ENCODE measurements at regions not wholly inside any gene's neighbourhood (a gene's known extent, or its start where the extent isn't known, plus 50 kb on each side); places are given as distances from the start of the nearest gene placed in this dataset.

- no peaks in the 10 kb centered on the region for H3K27me3 ChIP-seq (ENCODE audit: insufficient read depth, low read depth)
- no peak for TF ChIP-seq CTCF (conservative IDR thresholded peaks at IDR 0.05; ENCODE audit: low read depth, low read length)
- no peaks in the 10 kb centered on the region for H3K79me2 ChIP-seq (ENCODE audit: insufficient read depth, low read depth)
- no peaks in the 10 kb centered on the region for H3K4me1 ChIP-seq (ENCODE audit: low read depth, poor library complexity, severe bottlenecking)
- no peak overlapping the region for H3K9ac ChIP-seq
- H3K27ac ChIP-seq, result no peak overlapping the region
- H2AFZ ChIP-seq (ENCODE audit: low read depth), result no peak overlapping the region
- no peak overlapping the region for H3K4me2 ChIP-seq
- H3K4me3 ChIP-seq (IDR thresholded peaks at IDR 0.05; ENCODE audit: insufficient read depth, low read depth, low read length), result no peak overlapping the region
- H4K20me1 ChIP-seq (ENCODE audit: insufficient read depth), result no peaks in the 10 kb centered on the region
- H3K36me3 ChIP-seq (ENCODE audit: insufficient read depth), result no peaks in the 10 kb centered on the region
Measured at GRCh38 chr4:100716416-100716815, 198.6 kb upstream of the EMCN start.

- no peak overlapping the region for H3K4me2 ChIP-seq
- TF ChIP-seq CTCF (conservative IDR thresholded peaks at IDR 0.05; ENCODE audit: low read depth, low read length), result no peak
- no peaks in the 10 kb centered on the region for H3K4me1 ChIP-seq (ENCODE audit: low read depth, poor library complexity, severe bottlenecking)
- no peak overlapping the region for H3K4me3 ChIP-seq (IDR thresholded peaks at IDR 0.05; ENCODE audit: insufficient read depth, low read depth, low read length)
- H2AFZ ChIP-seq (ENCODE audit: low read depth), result no peak overlapping the region
- H3K36me3 ChIP-seq (ENCODE audit: insufficient read depth), result no peaks in the 10 kb centered on the region
- H3K27me3 ChIP-seq (ENCODE audit: insufficient read depth, low read depth), result no peaks in the 10 kb centered on the region
- no peaks in the 10 kb centered on the region for H4K20me1 ChIP-seq (ENCODE audit: insufficient read depth)
- H3K79me2 ChIP-seq (ENCODE audit: insufficient read depth, low read depth), result no peaks in the 10 kb centered on the region
- H3K9ac ChIP-seq, result no peak overlapping the region
- H3K27ac ChIP-seq, result no peak overlapping the region
Measured at GRCh38 chr4:100708776-100709175, 191.0 kb upstream of the EMCN start.

- H3K79me2 ChIP-seq (ENCODE audit: insufficient read depth, low read depth), result no peaks in the 10 kb centered on the region
- no peak overlapping the region for H2AFZ ChIP-seq (ENCODE audit: low read depth)
- H3K27ac ChIP-seq, result no peak overlapping the region
- H3K9ac ChIP-seq, result no peak overlapping the region
- TF ChIP-seq CTCF (conservative IDR thresholded peaks at IDR 0.05; ENCODE audit: low read depth, low read length), result no peak
- H3K27me3 ChIP-seq (ENCODE audit: insufficient read depth, low read depth), result no peaks in the 10 kb centered on the region
- no peaks in the 10 kb centered on the region for H4K20me1 ChIP-seq (ENCODE audit: insufficient read depth)
- no peaks in the 10 kb centered on the region for H3K4me1 ChIP-seq (ENCODE audit: low read depth, poor library complexity, severe bottlenecking)
- no peak overlapping the region for H3K4me3 ChIP-seq (IDR thresholded peaks at IDR 0.05; ENCODE audit: insufficient read depth, low read depth, low read length)
- no peak overlapping the region for H3K4me2 ChIP-seq
- H3K36me3 ChIP-seq (ENCODE audit: insufficient read depth), result no peaks in the 10 kb centered on the region
Measured at GRCh38 chr4:100707786-100708185, 190.0 kb upstream of the EMCN start.

- Histone ChIP-seq H3K79me2 (ENCODE audit: insufficient read depth, low read depth) (no peaks in the 10 kb centered on the region), H3K27me3 (ENCODE audit: insufficient read depth, low read depth) (no peaks in the 10 kb centered on the region), H3K27ac (no peak overlapping the region), H3K36me3 (ENCODE audit: insufficient read depth) (no peaks in the 10 kb centered on the region), H3K9ac (no peak overlapping the region), H2AFZ (ENCODE audit: low read depth) (no peak overlapping the region), H3K4me1 (ENCODE audit: low read depth, poor library complexity, severe bottlenecking) (no peaks in the 10 kb centered on the region), H3K4me3 (IDR thresholded peaks at IDR 0.05; ENCODE audit: insufficient read depth, low read depth, low read length) (no peak overlapping the region), H4K20me1 (ENCODE audit: insufficient read depth) (no peaks in the 10 kb centered on the region), H3K4me2 (no peak overlapping the region)
- TF ChIP-seq CTCF (conservative IDR thresholded peaks at IDR 0.05; ENCODE audit: low read depth, low read length), result no peak
Measured at GRCh38 chr4:100696531-100696930, 178.7 kb upstream of the EMCN start.

- TF ChIP-seq CTCF (conservative IDR thresholded peaks at IDR 0.05; ENCODE audit: low read depth, low read length), result no peak
- H2AFZ ChIP-seq (ENCODE audit: low read depth), result no peak overlapping the region
- no peaks in the 10 kb centered on the region for H3K36me3 ChIP-seq (ENCODE audit: insufficient read depth)
Measured at GRCh38 chr4:100695871-100696270, 178.0 kb upstream of the EMCN start.

More at GRCh38 chr4:100695871-100696270, 178.0 kb upstream of the EMCN start:
- H3K4me1 ChIP-seq (ENCODE audit: low read depth, poor library complexity, severe bottlenecking), result no peaks in the 10 kb centered on the region
- H4K20me1 ChIP-seq (ENCODE audit: insufficient read depth), result no peaks in the 10 kb centered on the region
- no peak overlapping the region for H3K4me2 ChIP-seq
- no peaks in the 10 kb centered on the region for H3K79me2 ChIP-seq (ENCODE audit: insufficient read depth, low read depth)
- no peak overlapping the region for H3K27ac ChIP-seq
- H3K9ac ChIP-seq, result no peak overlapping the region
- H3K4me3 ChIP-seq (IDR thresholded peaks at IDR 0.05; ENCODE audit: insufficient read depth, low read depth, low read length), result no peak overlapping the region
- no peaks in the 10 kb centered on the region for H3K27me3 ChIP-seq (ENCODE audit: insufficient read depth, low read depth)

Data from KMS-11 (cell line).